ENCODE measurements at regions not wholly inside any gene's neighbourhood (a gene's known extent, or its start where the extent isn't known, plus 50 kb on each side); places are given as distances from the start of the nearest gene placed in this dataset.

DNA sequence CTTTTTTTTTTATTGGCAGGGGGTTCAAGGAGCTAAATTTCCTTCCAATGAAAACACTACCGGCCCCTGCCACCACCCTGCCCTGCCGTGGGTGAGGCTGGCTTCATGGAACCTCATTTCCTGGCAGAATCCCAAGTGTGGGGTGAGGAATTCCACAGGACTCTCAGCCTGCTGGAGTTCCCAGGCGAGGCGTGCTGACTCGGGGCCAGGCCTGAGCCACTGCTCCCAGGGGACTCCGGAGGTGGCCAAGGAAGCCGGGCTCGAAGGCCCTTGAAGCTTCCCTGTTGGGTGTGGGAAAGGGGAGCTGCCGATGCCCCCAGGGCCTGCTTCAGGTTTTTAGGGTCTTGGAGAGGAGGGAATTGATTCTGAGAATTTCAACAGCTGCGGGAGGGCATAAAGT, 95.3 kb upstream of the ACTRT2 start:
- WGBS (ENCODE audit: missing lambda C conversion rate): 0% methylated on average over 1 of the region's 10 CpGs
- TF ChIP-seq ZNF302 (CRISPR knock-in tag; IDR thresholded peaks at IDR 0.05) (no peak), PHF8 (IDR thresholded peaks at IDR 0.05; ENCODE audit: borderline replicate concordance, low read depth) (no peak), ZSCAN20 (CRISPR knock-in tag; IDR thresholded peaks at IDR 0.05) (no peak)
- TF ChIP-seq, protein P1, sequence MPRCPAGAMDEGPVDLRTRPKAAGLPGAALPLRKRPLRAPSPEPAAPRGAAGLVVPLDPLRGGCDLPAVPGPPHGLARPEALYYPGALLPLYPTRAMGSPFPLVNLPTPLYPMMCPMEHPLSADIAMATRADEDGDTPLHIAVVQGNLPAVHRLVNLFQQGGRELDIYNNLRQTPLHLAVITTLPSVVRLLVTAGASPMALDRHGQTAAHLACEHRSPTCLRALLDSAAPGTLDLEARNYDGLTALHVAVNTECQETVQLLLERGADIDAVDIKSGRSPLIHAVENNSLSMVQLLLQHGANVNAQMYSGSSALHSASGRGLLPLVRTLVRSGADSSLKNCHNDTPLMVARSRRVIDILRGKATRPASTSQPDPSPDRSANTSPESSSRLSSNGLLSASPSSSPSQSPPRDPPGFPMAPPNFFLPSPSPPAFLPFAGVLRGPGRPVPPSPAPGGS (IDR thresholded peaks at IDR 0.05): no peak
- FAIRE-seq (no peak), ATAC-seq (no peak), DNase-seq (ENCODE audit: low read depth in 1 of 2, low spot score in 1 of 2) (no peak)
- ChIA-PET CTCF (no interaction called here), POLR2A (no interaction called here)
- Histone ChIP-seq H3K4me2 (no peak overlapping the region), H3K9me3 (no peaks in the 10 kb centered on the region), H3K4me3 (no peak overlapping the region), H3K27ac (no peak overlapping the region), H3K4me1 (no peaks in the 10 kb centered on the region)

DNA sequence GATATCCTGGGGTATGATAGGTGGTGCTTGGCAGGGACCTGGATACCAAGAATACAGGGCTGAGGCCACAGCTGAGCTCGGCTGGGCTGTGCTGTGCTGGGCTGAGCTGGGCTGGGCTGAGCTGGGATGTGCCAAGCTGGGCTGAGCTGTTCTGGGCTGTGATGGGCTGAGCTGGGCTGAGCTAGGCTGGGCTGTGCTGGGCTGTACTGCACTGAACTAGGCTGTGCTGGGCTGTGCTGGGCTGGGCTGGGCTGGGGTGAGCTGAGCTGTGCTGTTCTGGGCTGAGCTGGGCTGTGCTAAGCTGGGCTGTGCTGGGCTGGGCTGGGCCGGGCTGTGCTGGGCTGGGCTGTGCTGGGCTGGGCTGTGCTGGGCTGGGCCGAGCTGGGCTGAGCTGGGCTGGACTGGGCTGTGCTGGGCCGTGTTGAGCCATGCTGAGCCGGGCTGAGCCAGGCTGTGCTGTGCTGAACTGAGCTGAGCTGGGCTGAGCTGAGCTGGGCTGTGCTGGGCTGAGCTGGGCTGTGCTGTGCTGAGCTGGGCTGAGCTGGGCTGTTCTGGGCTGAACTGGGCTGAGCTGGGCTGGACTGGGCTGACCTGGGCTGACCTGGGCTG, 94.7 kb upstream of the ACTRT2 start:
- TF ChIP-seq JUN (IDR thresholded peaks at IDR 0.05): no peak
- TF ChIP-seq FOXS1 (CRISPR knock-in tag; IDR thresholded peaks at IDR 0.05): no peak
- no peak for TF ChIP-seq HOXA7 (CRISPR knock-in tag; IDR thresholded peaks at IDR 0.05)
- no peak for TF ChIP-seq BHLHE40 (IDR thresholded peaks at IDR 0.05; ENCODE audit: low read depth, low read length)
- no peak for TF ChIP-seq TFCP2L1 (CRISPR knock-in tag; IDR thresholded peaks at IDR 0.05)
- no peak for TF ChIP-seq HOXB13 (CRISPR knock-in tag; IDR thresholded peaks at IDR 0.05; ENCODE audit: low read depth)
- no CpG with 5 or more reads among the region's 5 CpGs for WGBS (ENCODE audit: missing lambda C conversion rate)
- Histone ChIP-seq H3K27ac (no peak overlapping the region), H3K4me1 (no peaks in the 10 kb centered on the region), H3K4me3 (no peak overlapping the region), H3K9me3 (no peaks in the 10 kb centered on the region), H3K4me2 (no peak overlapping the region)
- ChIA-PET CTCF (interaction anchor here (0.6 kb wide), 1 partner anchor 55 kb away, joined by 3 read pairs; no protein-coding TSS in a partner anchor), POLR2A (no interaction called here)
- FAIRE-seq (no peak), ATAC-seq (peak; percentile 27 to 36; a peak in 4 of 6 replicates), DNase-seq (ENCODE audit: low read depth in 1 of 2, low spot score in 1 of 2) (no peak)

DNA sequence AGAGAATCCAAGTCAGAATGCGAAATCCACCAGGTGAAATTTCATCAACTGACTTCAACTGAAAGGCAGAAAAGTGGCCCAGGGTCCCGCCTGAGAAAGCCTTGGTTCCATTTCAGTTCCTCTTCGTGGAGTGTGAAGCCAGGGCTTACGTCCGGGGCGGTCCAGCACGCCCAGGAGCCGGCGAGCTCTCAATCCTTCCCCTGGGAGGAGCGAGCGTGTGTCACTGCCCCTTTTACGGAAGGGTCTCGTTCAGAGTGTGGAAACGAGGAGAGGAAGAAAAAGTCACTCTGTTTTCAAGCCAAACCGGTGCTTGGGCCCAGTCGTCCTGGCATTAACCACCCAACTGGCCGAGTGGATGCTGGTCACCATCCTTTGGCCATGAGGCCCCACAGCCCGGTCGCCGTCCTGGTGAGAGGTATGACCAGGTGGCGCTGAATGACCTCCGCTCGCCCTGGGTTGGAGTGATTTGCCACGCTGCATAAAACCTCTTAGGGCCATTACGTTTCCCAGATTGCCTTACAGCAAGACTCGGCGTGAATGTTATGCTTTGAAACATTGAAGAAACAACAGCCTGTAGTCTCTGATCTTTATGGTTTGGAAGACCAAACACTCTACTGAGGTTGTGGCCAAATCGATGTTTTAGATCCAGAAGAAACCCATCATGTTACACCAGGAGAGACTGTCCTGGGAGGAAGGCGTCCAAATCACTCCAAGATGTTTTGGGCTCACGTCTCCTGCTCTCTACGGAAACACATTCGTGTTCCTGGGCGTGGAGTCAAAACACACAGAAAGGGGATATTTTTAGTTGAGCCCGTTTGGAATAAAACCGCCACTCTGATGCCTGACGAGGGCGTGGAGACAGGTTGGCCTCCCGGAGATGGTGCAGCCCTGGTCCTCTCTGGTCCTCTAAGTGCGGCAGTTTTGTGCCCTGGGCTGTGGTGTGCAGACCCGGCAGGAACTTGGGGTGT, 93.6 kb upstream of the ACTRT2 start:
- ChIA-PET CTCF (no interaction called here), POLR2A (no interaction called here)
- Histone ChIP-seq H3K27ac (no peak overlapping the region), H3K4me1 (no peaks in the 10 kb centered on the region), H3K4me3 (no peak overlapping the region), H3K9me3 (no peaks in the 10 kb centered on the region), H3K4me2 (no peak overlapping the region)
- WGBS (ENCODE audit: missing lambda C conversion rate): 35% methylated on average over 22 of the region's 40 CpGs
- DNase-seq (ENCODE audit: low read depth in 1 of 2, low spot score in 1 of 2) (no peak), FAIRE-seq (no peak), ATAC-seq (no peak)
- TF ChIP-seq JUN (IDR thresholded peaks at IDR 0.05) (no peak), CHD4 (IDR thresholded peaks at IDR 0.05; ENCODE audit: borderline replicate concordance) (no peak), ZC3H11A (IDR thresholded peaks at IDR 0.05) (no peak), KDM1A (IDR thresholded peaks at IDR 0.05; ENCODE audit: low read depth) (no peak), MYC (IDR thresholded peaks at IDR 0.05; ENCODE audit: borderline replicate concordance, low read length) (no peak), EHMT2 (IDR thresholded peaks at IDR 0.05; ENCODE audit: low read depth) (no peak), PHF8 (IDR thresholded peaks at IDR 0.05; ENCODE audit: borderline replicate concordance, low read depth) (no peak), TP53 (CRISPR knock-in tag; IDR thresholded peaks at IDR 0.05) (no peak), SREBF2 (IDR thresholded peaks at IDR 0.05) (no peak), CEBPB (IDR thresholded peaks at IDR 0.05) (no peak), ZNF302 (CRISPR knock-in tag; IDR thresholded peaks at IDR 0.05) (no peak), CHD2 (IDR thresholded peaks at IDR 0.05; ENCODE audit: low read length, partially characterized antibody) (no peak)
- TF ChIP-seq, protein P2, sequence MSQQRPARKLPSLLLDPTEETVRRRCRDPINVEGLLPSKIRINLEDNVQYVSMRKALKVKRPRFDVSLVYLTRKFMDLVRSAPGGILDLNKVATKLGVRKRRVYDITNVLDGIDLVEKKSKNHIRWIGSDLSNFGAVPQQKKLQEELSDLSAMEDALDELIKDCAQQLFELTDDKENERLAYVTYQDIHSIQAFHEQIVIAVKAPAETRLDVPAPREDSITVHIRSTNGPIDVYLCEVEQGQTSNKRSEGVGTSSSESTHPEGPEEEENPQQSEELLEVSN (IDR thresholded peaks at IDR 0.05; ENCODE audit: borderline replicate concordance, low read depth): no peak
- TF ChIP-seq, protein P3, sequence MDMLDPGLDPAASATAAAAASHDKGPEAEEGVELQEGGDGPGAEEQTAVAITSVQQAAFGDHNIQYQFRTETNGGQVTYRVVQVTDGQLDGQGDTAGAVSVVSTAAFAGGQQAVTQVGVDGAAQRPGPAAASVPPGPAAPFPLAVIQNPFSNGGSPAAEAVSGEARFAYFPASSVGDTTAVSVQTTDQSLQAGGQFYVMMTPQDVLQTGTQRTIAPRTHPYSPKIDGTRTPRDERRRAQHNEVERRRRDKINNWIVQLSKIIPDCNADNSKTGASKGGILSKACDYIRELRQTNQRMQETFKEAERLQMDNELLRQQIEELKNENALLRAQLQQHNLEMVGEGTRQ (IDR thresholded peaks at IDR 0.05): no peak
- TF ChIP-seq, protein P4, sequence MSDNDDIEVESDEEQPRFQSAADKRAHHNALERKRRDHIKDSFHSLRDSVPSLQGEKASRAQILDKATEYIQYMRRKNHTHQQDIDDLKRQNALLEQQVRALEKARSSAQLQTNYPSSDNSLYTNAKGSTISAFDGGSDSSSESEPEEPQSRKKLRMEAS (IDR thresholded peaks at IDR 0.05): no peak
- TF ChIP-seq, protein P1 (IDR thresholded peaks at IDR 0.05): no peak
- TF ChIP-seq, protein P5, sequence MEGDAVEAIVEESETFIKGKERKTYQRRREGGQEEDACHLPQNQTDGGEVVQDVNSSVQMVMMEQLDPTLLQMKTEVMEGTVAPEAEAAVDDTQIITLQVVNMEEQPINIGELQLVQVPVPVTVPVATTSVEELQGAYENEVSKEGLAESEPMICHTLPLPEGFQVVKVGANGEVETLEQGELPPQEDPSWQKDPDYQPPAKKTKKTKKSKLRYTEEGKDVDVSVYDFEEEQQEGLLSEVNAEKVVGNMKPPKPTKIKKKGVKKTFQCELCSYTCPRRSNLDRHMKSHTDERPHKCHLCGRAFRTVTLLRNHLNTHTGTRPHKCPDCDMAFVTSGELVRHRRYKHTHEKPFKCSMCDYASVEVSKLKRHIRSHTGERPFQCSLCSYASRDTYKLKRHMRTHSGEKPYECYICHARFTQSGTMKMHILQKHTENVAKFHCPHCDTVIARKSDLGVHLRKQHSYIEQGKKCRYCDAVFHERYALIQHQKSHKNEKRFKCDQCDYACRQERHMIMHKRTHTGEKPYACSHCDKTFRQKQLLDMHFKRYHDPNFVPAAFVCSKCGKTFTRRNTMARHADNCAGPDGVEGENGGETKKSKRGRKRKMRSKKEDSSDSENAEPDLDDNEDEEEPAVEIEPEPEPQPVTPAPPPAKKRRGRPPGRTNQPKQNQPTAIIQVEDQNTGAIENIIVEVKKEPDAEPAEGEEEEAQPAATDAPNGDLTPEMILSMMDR (IDR thresholded peaks at IDR 0.05): no peak

Data from A549 (cell line).